HepG2 (cell line): ENCODE measurements at regions not wholly inside any gene's neighbourhood (a gene's known extent, or its start where the extent isn't known, plus 50 kb on each side); places are given as distances from the start of the nearest gene placed in this dataset.

Experiments used
- ATAC-seq: fragments of 200-7000 bp; cut with Tn5 transposase; 3 replicates; pipeline ENCODE4 v1.9.1; 2020; ENCODE audit warnings: mild to moderate bottlenecking, moderate library complexity
- BruUV-seq: library from RNA; stranded (reverse); fragments of 400-500 nt; replicated peaks from 2 replicates; lab custom pipeline; 2021; lab: Mats Ljungman, UMichigan
- CTCF ChIA-PET: fragments of 300-600 bp; formaldehyde crosslinking; extraction: SDS; loops from one replicate; lab custom pipeline; 2021; ENCODE audit warnings: low total read pairs, inconsistent platforms, low intra/inter-chr PET ratio; lab: Yijun Ruan, JAX
- POLR2A ChIA-PET: fragments of 350-600 bp; sonication (Branson Sonifier 250); formaldehyde crosslinking; loops from one replicate; lab custom pipeline; 2020; ENCODE audit warnings: antibody characterized with exemption, inconsistent platforms; lab: Yijun Ruan, JAX
- DNase-seq: peaks from one replicate; pipeline ENCODE4 v3.0.0-alpha.2; 2015; ENCODE audit warnings: low spot score
- FAIRE-seq: peaks from 3 replicates; lab custom pipeline; 2011; peaks lifted over from hg19 to GRCh38; lab: Jason Lieb, UNC
- H2AFZ ChIP-seq: one replicate; pipeline ENCODE4 v1.6.1; 2011; ENCODE audit warnings: low read length, inconsistent platforms
- H3K27ac ChIP-seq: fragments of 300-600 bp; 3 replicates; pipeline ENCODE4 v1.8.0; 2011; ENCODE audit warnings: mixed run types, mild to moderate bottlenecking, mixed read lengths, low read length, inconsistent platforms; ENCODE audit not compliant: insufficient read depth; ENCODE audit errors: extremely low read length
- H3K27me3 ChIP-seq, 2 experiments: fragments of 200-600 bp in 1 of 2; 2 replicates in 1 of 2; 3 replicates in 1 of 2; pipeline versions ENCODE4 v1.6.0 to v1.8.0; 2011; ENCODE audit warnings: low read length in 2 of 2, mild to moderate bottlenecking in 2 of 2, moderate library complexity in 2 of 2, inconsistent platforms in 1 of 2; ENCODE audit not compliant: insufficient read depth in 2 of 2, control insufficient read depth in 1 of 2
- H3K36me3 ChIP-seq, 2 experiments: fragments of 200-600 bp in 1 of 2; replicated peaks in 1 of 2; 2 replicates in 1 of 2; 3 replicates in 1 of 2; pipeline versions ENCODE4 v1.5.1 to v1.8.0; 2011; ENCODE audit warnings: low read length in 2 of 2, inconsistent platforms in 1 of 2; ENCODE audit not compliant: insufficient read depth in 2 of 2, control insufficient read depth in 1 of 2
- H3K4me1 ChIP-seq: 2 replicates; pipeline ENCODE4 v1.5.1; 2012; ENCODE audit warnings: low read length, inconsistent platforms; ENCODE audit not compliant: insufficient read depth
- H3K4me2 ChIP-seq: 2 replicates; pipeline ENCODE4 v1.6.0; 2011; ENCODE audit warnings: low read depth, low read length, inconsistent platforms
- H3K4me3 ChIP-seq, 3 experiments: fragments of 200-600 bp in 1 of 3; sonication (generic), shearing (Covaris generic) in 1 of 3; replicated peaks in 1 of 3; 2 replicates each; pipeline ENCODE4 v1.5.1; 2011 to 2016; ENCODE audit warnings: low read length in 3 of 3, inconsistent platforms in 2 of 3, low read depth in 2 of 3, mild to moderate bottlenecking in 2 of 3, control low read depth in 1 of 3, mixed read lengths in 1 of 3; ENCODE audit not compliant: insufficient read depth in 1 of 3
- H3K79me2 ChIP-seq: one replicate; pipeline ENCODE4 v1.6.1; 2011; ENCODE audit warnings: low read length, inconsistent platforms; ENCODE audit not compliant: insufficient read depth
- H3K9ac ChIP-seq: 2 replicates; pipeline ENCODE4 v1.6.0; 2011; ENCODE audit warnings: mild to moderate bottlenecking, low read depth, low read length, inconsistent platforms; ENCODE audit not compliant: insufficient read depth
- H3K9me3 ChIP-seq: 2 replicates; pipeline ENCODE4 v1.5.1; 2012; ENCODE audit warnings: mild to moderate bottlenecking, low read length
- H4K20me1 ChIP-seq: 2 replicates; pipeline ENCODE4 v1.6.0; 2011; ENCODE audit warnings: inconsistent platforms, mild to moderate bottlenecking, low read length, moderate library complexity; ENCODE audit not compliant: insufficient read depth
- ATF7 ChIP-seq, 2 experiments: fragments of 450-650 bp in 1 of 2; sonication (generic) in 1 of 2; formaldehyde crosslinking in 1 of 2; IDR thresholded peaks; 2 replicates each; pipeline versions ENCODE4 v1.4.0 to v1.6.1; 2016 to 2020; ENCODE audit warnings: antibody characterized with exemption in 1 of 2, mild to moderate bottlenecking in 1 of 2, missing genetic modification reagents in 1 of 2
- HDAC1 ChIP-seq: sonication (generic); formaldehyde crosslinking; IDR thresholded peaks from 2 replicates; pipeline ENCODE4 v1.5.1; 2020; ENCODE audit warnings: mild to moderate bottlenecking, missing genetic modification reagents
- KAT7 ChIP-seq: IDR thresholded peaks from 2 replicates; pipeline ENCODE4 v1.6.1; 2018; ENCODE audit warnings: borderline replicate concordance, missing compliant biosample characterization
- MAFK ChIP-seq, 2 experiments: IDR thresholded peaks in 1 of 2; conservative IDR thresholded peaks in 1 of 2; 2 replicates each; pipeline ENCODE4 v1.6.1; 2011; ENCODE audit warnings: improper control_type of control experiment in 2 of 2, low read length in 2 of 2
- MYNN ChIP-seq: sonication (generic); formaldehyde crosslinking; IDR thresholded peaks from 2 replicates; pipeline ENCODE4 v1.4.0; 2020; ENCODE audit warnings: mild to moderate bottlenecking, low read depth, missing genetic modification reagents
- NCOA5 ChIP-seq: sonication (generic); formaldehyde crosslinking; IDR thresholded peaks from 2 replicates; pipeline ENCODE4 v1.4.0; 2020; ENCODE audit warnings: missing genetic modification reagents
- NR3C1 ChIP-seq: sonication (generic); formaldehyde crosslinking; IDR thresholded peaks from 2 replicates; pipeline ENCODE4 v1.4.0; 2020; ENCODE audit warnings: missing genetic modification reagents
- TCF7 ChIP-seq: sonication (generic); IDR thresholded peaks from 2 replicates; pipeline ENCODE4 v1.6.1; 2016; ENCODE audit warnings: antibody characterized with exemption, low read depth
- ZNF24 ChIP-seq: fragments of 450-650 bp; IDR thresholded peaks from 2 replicates; pipeline ENCODE4 v1.6.1; 2017; ENCODE audit warnings: antibody characterized with exemption, mild to moderate bottlenecking
- ZNF430 ChIP-seq: sonication (generic); formaldehyde crosslinking; IDR thresholded peaks from 2 replicates; pipeline ENCODE4 v1.9.0; 2021; ENCODE audit warnings: mild to moderate bottlenecking, missing genetic modification reagents
- ZNF572 ChIP-seq: sonication (generic); formaldehyde crosslinking; IDR thresholded peaks from 2 replicates; pipeline ENCODE4 v1.5.1; 2020; ENCODE audit warnings: mild to moderate bottlenecking, missing genetic modification reagents
- WGBS: methylation state at CpG from one replicate; pipeline ENCODE4 v1.1.6; 2017; ENCODE audit warnings: low lambda C conversion rate; 5-methylcytosine and 5-hydroxymethylcytosine counted together
- in situ Hi-C: cut with HindIII; loops from 2 replicates; pipeline ENCODE4 v1.10.0; 2017; ENCODE audit warnings: low pct_unique_long_range_greater_than_20kb; ENCODE audit not compliant: extremely low pct_ligation_motif_present
- intact Hi-C: fragments of 100-400 bp; cut with micrococcal nuclease; formaldehyde crosslinking; loops from one replicate; pipeline ENCODE4 v1.10.0; 2022; ENCODE audit not compliant: unreplicated experiment
- TF ChIP-seq, protein P1 (sequence below): sonication (generic); formaldehyde crosslinking; IDR thresholded peaks from 2 replicates; pipeline ENCODE4 v1.5.0; 2020; ENCODE audit warnings: mild to moderate bottlenecking, missing genetic modification reagents

DNA sequence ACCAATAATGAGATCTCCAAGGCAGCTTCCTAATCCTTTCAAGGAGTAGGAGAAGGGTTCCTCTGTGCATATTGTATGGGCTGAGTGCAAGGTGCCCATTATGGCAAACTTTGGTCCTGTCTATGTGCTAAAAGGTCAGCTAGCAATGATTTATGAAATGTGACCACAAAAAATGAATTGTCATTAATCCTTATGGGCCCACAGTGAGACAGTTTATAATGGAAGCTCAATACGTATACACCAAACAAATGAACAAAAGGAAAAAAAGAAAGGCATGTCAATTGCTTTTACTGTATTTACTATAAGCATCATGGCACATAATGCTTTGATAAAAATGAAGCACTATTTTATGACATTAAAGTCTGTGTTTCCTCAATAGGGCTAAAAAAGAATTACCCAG lies 54.5 kb downstream of the ELAPOR2 start:
- no peak overlapping the region for H3K9ac ChIP-seq
- CTCF ChIA-PET, result no interaction called here
- intact Hi-C loops (no loop called here), in situ Hi-C loops (no loop called here)
- no TSS peak for BruUV-seq
- 95% methylated on average over 1 of the region's 1 CpG for WGBS
- H3K36me3 ChIP-seq, result no peaks in the 10 kb centered on the region
- FAIRE-seq, result no peak
- ATAC-seq, result no peak
- TF ChIP-seq KAT7 (CRISPR knock-in tag) (no peak), NR3C1 (CRISPR knock-in tag) (no peak), ZNF572 (CRISPR knock-in tag) (no peak), ATF7 (IDR thresholded peaks at IDR 0.05) (no peak), ATF7 (CRISPR knock-in tag; IDR thresholded peaks at IDR 0.05) (no peak), ZNF430 (CRISPR knock-in tag) (no peak), MYNN (CRISPR knock-in tag) (no peak), TCF7 (no peak), ZNF24 (no peak), MAFK (conservative IDR thresholded peaks at IDR 0.05 in 1 of 2, IDR thresholded peaks at IDR 0.05 in 1 of 2; ENCODE audit: low read length in 2 of 2) (no peak), HDAC1 (CRISPR knock-in tag) (no peak), NCOA5 (CRISPR knock-in tag) (no peak)
- TF ChIP-seq, protein P1, sequence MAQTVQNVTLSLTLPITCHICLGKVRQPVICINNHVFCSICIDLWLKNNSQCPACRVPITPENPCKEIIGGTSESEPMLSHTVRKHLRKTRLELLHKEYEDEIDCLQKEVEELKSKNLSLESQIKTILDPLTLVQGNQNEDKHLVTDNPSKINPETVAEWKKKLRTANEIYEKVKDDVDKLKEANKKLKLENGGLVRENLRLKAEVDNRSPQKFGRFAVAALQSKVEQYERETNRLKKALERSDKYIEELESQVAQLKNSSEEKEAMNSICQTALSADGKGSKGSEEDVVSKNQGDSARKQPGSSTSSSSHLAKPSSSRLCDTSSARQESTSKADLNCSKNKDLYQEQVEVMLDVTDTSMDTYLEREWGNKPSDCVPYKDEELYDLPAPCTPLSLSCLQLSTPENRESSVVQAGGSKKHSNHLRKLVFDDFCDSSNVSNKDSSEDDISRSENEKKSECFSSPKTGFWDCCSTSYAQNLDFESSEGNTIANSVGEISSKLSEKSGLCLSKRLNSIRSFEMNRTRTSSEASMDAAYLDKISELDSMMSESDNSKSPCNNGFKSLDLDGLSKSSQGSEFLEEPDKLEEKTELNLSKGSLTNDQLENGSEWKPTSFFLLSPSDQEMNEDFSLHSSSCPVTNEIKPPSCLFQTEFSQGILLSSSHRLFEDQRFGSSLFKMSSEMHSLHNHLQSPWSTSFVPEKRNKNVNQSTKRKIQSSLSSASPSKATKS (CRISPR knock-in tag), result no peak
- no peak overlapping the region for H2AFZ ChIP-seq
- H3K79me2 ChIP-seq, result peaks cover 1% of the 10 kb centered on the region
- POLR2A ChIA-PET, result no interaction called here
- no peak overlapping the region for H3K27ac ChIP-seq
- H3K27me3 ChIP-seq, result no peaks in the 10 kb centered on the region
- H3K4me3 ChIP-seq, result no peak overlapping the region
- no peak for DNase-seq
- no peaks in the 10 kb centered on the region for H3K9me3 ChIP-seq
- H3K4me1 ChIP-seq, result 0 out of 2 replicates have a peak, but pooled peaks cover 6% of the 10 kb centered on the region
- no peak overlapping the region for H3K4me2 ChIP-seq
- no peaks in the 10 kb centered on the region for H4K20me1 ChIP-seq
